HL-60/S4 treated with retinoic acid at 250 ng/mL for 4 days and 3 days (cell line): ENCODE measurements at regions not wholly inside any gene's neighbourhood (a gene's known extent, or its start where the extent isn't known, plus 50 kb on each side); places are given as distances from the start of the nearest gene placed in this dataset.
"Not testable (repeated sequence)": the region's sequence is repeated elsewhere in the genome, so short reads cannot be mapped to it uniquely, and the experiment has no call there.

Experiments
- in situ Hi-C: fragments of 300-500 bp; cut with MboI; formaldehyde crosslinking; loops from 2 replicates; pipeline ENCODE4 v1.7.0; 2022; ENCODE audit warnings: low sequenced_read_pairs

GRCh38 chr5:166276006-166276405 lies 2015.4 kb upstream of the WWC1 start:
- in situ Hi-C loops, result no loop called here

GRCh38 chr5:166279828-166280227 lies 2011.6 kb upstream of the WWC1 start:
- in situ Hi-C loops, result no loop called here

- in situ Hi-C loops, result no loop called here
Measured at GRCh38 chr5:166281433-166281832, 2010.0 kb upstream of the WWC1 start.

- in situ Hi-C loops, result no loop called here
Measured at GRCh38 chr5:166282939-166283338, 2008.5 kb upstream of the WWC1 start.

GRCh38 chr5:166285361-166285760 lies 2006.1 kb upstream of the WWC1 start:
- in situ Hi-C loops, result no loop called here

- in situ Hi-C loops, result no loop called here
Measured at GRCh38 chr5:166286832-166287231, 2004.6 kb upstream of the WWC1 start.

GRCh38 chr5:166287866-166288265 lies 2003.6 kb upstream of the WWC1 start:
- in situ Hi-C loops, result no loop called here

GRCh38 chr5:166291800-166292199 lies 1999.6 kb upstream of the WWC1 start:
- in situ Hi-C loops, result not testable (repeated sequence)

GRCh38 chr5:166293892-166294291 lies 1997.6 kb upstream of the WWC1 start:
- in situ Hi-C loops, result no loop called here

GRCh38 chr5:166302166-166302565 lies 1989.3 kb upstream of the WWC1 start:
- in situ Hi-C loops, result no loop called here

- in situ Hi-C loops, result no loop called here
Measured at GRCh38 chr5:166317425-166317824, 1974.0 kb upstream of the WWC1 start.

- in situ Hi-C loops, result no loop called here
Measured at GRCh38 chr5:166320920-166321480, 1970.4 kb upstream of the WWC1 start.

GRCh38 chr5:166324372-166324771 lies 1967.1 kb upstream of the WWC1 start:
- in situ Hi-C loops, result no loop called here

- in situ Hi-C loops, result no loop called here
Measured at GRCh38 chr5:166329149-166329800, 1962.2 kb upstream of the WWC1 start.

- in situ Hi-C loops, result no loop called here
Measured at GRCh38 chr5:166330036-166330435, 1961.4 kb upstream of the WWC1 start.

- in situ Hi-C loops, result no loop called here
Measured at GRCh38 chr5:166331521-166331920, 1959.9 kb upstream of the WWC1 start.

GRCh38 chr5:166338801-166339200 lies 1952.6 kb upstream of the WWC1 start:
- in situ Hi-C loops, result no loop called here

- in situ Hi-C loops, result no loop called here
Measured at GRCh38 chr5:166340039-166340438, 1951.4 kb upstream of the WWC1 start.

- in situ Hi-C loops, result no loop called here
Measured at GRCh38 chr5:166341740-166342337, 1949.6 kb upstream of the WWC1 start.

GRCh38 chr5:166342402-166342801 lies 1949.0 kb upstream of the WWC1 start:
- in situ Hi-C loops, result no loop called here

GRCh38 chr5:166346726-166347374 lies 1944.6 kb upstream of the WWC1 start:
- in situ Hi-C loops, result no loop called here

GRCh38 chr5:166349046-166349445 lies 1942.4 kb upstream of the WWC1 start:
- in situ Hi-C loops, result no loop called here
